ENCODE measurements at regions not wholly inside any gene's neighbourhood (a gene's known extent, or its start where the extent isn't known, plus 50 kb on each side); places are given as distances from the start of the nearest gene placed in this dataset.

GRCh38 chr1:80579055-80579454, 1221.7 kb upstream of the ADGRL2 start:
- Histone ChIP-seq H4K20me1 (ENCODE audit: insufficient read depth, low read length) (no peaks in the 10 kb centered on the region), H3K27ac (ENCODE audit: low read depth, low read length, poor library complexity, severe bottlenecking) (no peak overlapping the region), H3K9me2 (ENCODE audit: insufficient read depth, low read length) (no peaks in the 10 kb centered on the region), H3K36me3 (ENCODE audit: insufficient read depth, low read length) (no peaks in the 10 kb centered on the region), H3K79me2 (ENCODE audit: insufficient read depth, low read depth, low read length) (no peaks in the 10 kb centered on the region), H3K9me3 (ENCODE audit: low read length) (no peaks in the 10 kb centered on the region), H3K4me2 (ENCODE audit: low read length) (no peak overlapping the region), H3K4me3 (ENCODE audit: low read depth, low read length, poor library complexity, severe bottlenecking) (no peak overlapping the region), H3K4me1 (ENCODE audit: insufficient read depth, low read length, poor library complexity, severe bottlenecking) (no peaks in the 10 kb centered on the region), H2AFZ (ENCODE audit: low read length) (no peak overlapping the region)
- ChIA-PET POLR2A (interaction anchor here (0.7 kb wide), 1 partner anchor 1438 kb away, joined by 4 read pairs; no protein-coding TSS in a partner anchor), CTCF (ENCODE audit: unreplicated experiment) (no interaction called here)
- intact Hi-C loops (cut with micrococcal nuclease; ENCODE audit: unreplicated experiment) = no loop called here
- DNase-seq (ENCODE audit: low spot score) = no peak
- BruUV-seq (replicated peaks) = no TSS peak
- no peak for TF ChIP-seq CTCF (conservative IDR thresholded peaks at IDR 0.05; ENCODE audit: low read length)
- no peak for TF ChIP-seq EZH2phosphoT487 (IDR thresholded peaks at IDR 0.05; ENCODE audit: borderline replicate concordance, low read depth, low read length)

- Histone ChIP-seq H3K9me2 (ENCODE audit: insufficient read depth, low read length) (no peaks in the 10 kb centered on the region), H3K4me1 (ENCODE audit: insufficient read depth, low read length, poor library complexity, severe bottlenecking) (no peaks in the 10 kb centered on the region), H3K36me3 (ENCODE audit: insufficient read depth, low read length) (no peaks in the 10 kb centered on the region), H3K4me3 (ENCODE audit: low read depth, low read length, poor library complexity, severe bottlenecking) (no peak overlapping the region), H4K20me1 (ENCODE audit: insufficient read depth, low read length) (no peaks in the 10 kb centered on the region), H3K79me2 (ENCODE audit: insufficient read depth, low read depth, low read length) (no peaks in the 10 kb centered on the region), H3K9me3 (ENCODE audit: low read length) (no peaks in the 10 kb centered on the region), H3K27ac (ENCODE audit: low read depth, low read length, poor library complexity, severe bottlenecking) (no peak overlapping the region), H2AFZ (ENCODE audit: low read length) (no peak overlapping the region), H3K4me2 (ENCODE audit: low read length) (no peak overlapping the region)
- TF ChIP-seq EZH2phosphoT487 (IDR thresholded peaks at IDR 0.05; ENCODE audit: borderline replicate concordance, low read depth, low read length) = no peak
- TF ChIP-seq CTCF (conservative IDR thresholded peaks at IDR 0.05; ENCODE audit: low read length) = no peak
- intact Hi-C loops (cut with micrococcal nuclease; ENCODE audit: unreplicated experiment) = no loop called here
- CTCF ChIA-PET (ENCODE audit: unreplicated experiment) = no interaction called here
- no peak for DNase-seq (ENCODE audit: low spot score)
- no TSS peak for BruUV-seq (replicated peaks)
- POLR2A ChIA-PET = interaction anchor here (0.5 to 1.6 kb wide), 2 partner anchors 15 to 1403 kb away, joined by 3 to 4 read pairs; no protein-coding TSS in a partner anchor
These were observed 1233.9 kb upstream of the ADGRL2 start for GRCh38 chr1:80566867-80567266.

- no peak overlapping the region for H3K4me2 ChIP-seq (ENCODE audit: low read length)
- no peaks in the 10 kb centered on the region for H3K9me3 ChIP-seq (ENCODE audit: low read length)
- H3K36me3 ChIP-seq (ENCODE audit: insufficient read depth, low read length) = no peaks in the 10 kb centered on the region
- no peaks in the 10 kb centered on the region for H3K9me2 ChIP-seq (ENCODE audit: insufficient read depth, low read length)
- no peak for TF ChIP-seq CTCF (conservative IDR thresholded peaks at IDR 0.05; ENCODE audit: low read length)
- TF ChIP-seq EZH2phosphoT487 (IDR thresholded peaks at IDR 0.05; ENCODE audit: borderline replicate concordance, low read depth, low read length) = no peak
- no peak overlapping the region for H2AFZ ChIP-seq (ENCODE audit: low read length)
- CTCF ChIA-PET (ENCODE audit: unreplicated experiment) = no interaction called here
- intact Hi-C loops (cut with micrococcal nuclease; ENCODE audit: unreplicated experiment) = no loop called here
- H3K4me3 ChIP-seq (ENCODE audit: low read depth, low read length, poor library complexity, severe bottlenecking) = no peak overlapping the region
- H3K4me1 ChIP-seq (ENCODE audit: insufficient read depth, low read length, poor library complexity, severe bottlenecking) = no peaks in the 10 kb centered on the region
- H3K27ac ChIP-seq (ENCODE audit: low read depth, low read length, poor library complexity, severe bottlenecking) = no peak overlapping the region
- no peaks in the 10 kb centered on the region for H3K79me2 ChIP-seq (ENCODE audit: insufficient read depth, low read depth, low read length)
- no peak for DNase-seq (ENCODE audit: low spot score)
- no TSS peak for BruUV-seq (replicated peaks)
- POLR2A ChIA-PET = no interaction called here
- no peaks in the 10 kb centered on the region for H4K20me1 ChIP-seq (ENCODE audit: insufficient read depth, low read length)
These were observed 1234.6 kb upstream of the ADGRL2 start for GRCh38 chr1:80566123-80566522.
